Glutamatergic neuron (in vitro differentiated cells): ENCODE measurements at regions not wholly inside any gene's neighbourhood (a gene's known extent, or its start where the extent isn't known, plus 50 kb on each side); places are given as distances from the start of the nearest gene placed in this dataset.

ENCODE experiments used
- DNase-seq: peaks from one replicate; pipeline ENCODE4 v3.0.0; 2022
- H3K27ac Mint-ChIP-seq: one replicate; pipeline ENCODE4 v1.8.0; 2020; ENCODE audit warnings: mild to moderate bottlenecking, mixed read lengths, inconsistent platforms; ENCODE audit not compliant: unreplicated experiment
- H3K27me3 Mint-ChIP-seq: one replicate; pipeline ENCODE4 v1.8.0; 2020; ENCODE audit warnings: mild to moderate bottlenecking, moderate library complexity, mixed read lengths, inconsistent platforms; ENCODE audit not compliant: unreplicated experiment
- H3K36me3 Mint-ChIP-seq: one replicate; pipeline ENCODE4 v1.8.0; 2020; ENCODE audit warnings: mild to moderate bottlenecking, mixed read lengths, inconsistent platforms; ENCODE audit not compliant: unreplicated experiment
- H3K4me1 Mint-ChIP-seq: one replicate; pipeline ENCODE4 v1.8.0; 2020; ENCODE audit warnings: mild to moderate bottlenecking, low read depth, mixed read lengths, inconsistent platforms; ENCODE audit not compliant: unreplicated experiment
- H3K4me3 Mint-ChIP-seq: one replicate; pipeline ENCODE4 v1.8.0; 2020; ENCODE audit warnings: mild to moderate bottlenecking, mixed read lengths, inconsistent platforms; ENCODE audit not compliant: unreplicated experiment
- H3K9me3 Mint-ChIP-seq: one replicate; pipeline ENCODE4 v1.8.0; 2020; ENCODE audit warnings: mild to moderate bottlenecking, moderate library complexity, mixed read lengths, inconsistent platforms; ENCODE audit not compliant: unreplicated experiment
- CTCF ChIP-seq: fragments of 200-600 bp; sonication (generic); IDR thresholded peaks from one replicate; pipeline ENCODE4 v1.5.0; 2021; ENCODE audit not compliant: partially characterized antibody, unreplicated experiment

DNA sequence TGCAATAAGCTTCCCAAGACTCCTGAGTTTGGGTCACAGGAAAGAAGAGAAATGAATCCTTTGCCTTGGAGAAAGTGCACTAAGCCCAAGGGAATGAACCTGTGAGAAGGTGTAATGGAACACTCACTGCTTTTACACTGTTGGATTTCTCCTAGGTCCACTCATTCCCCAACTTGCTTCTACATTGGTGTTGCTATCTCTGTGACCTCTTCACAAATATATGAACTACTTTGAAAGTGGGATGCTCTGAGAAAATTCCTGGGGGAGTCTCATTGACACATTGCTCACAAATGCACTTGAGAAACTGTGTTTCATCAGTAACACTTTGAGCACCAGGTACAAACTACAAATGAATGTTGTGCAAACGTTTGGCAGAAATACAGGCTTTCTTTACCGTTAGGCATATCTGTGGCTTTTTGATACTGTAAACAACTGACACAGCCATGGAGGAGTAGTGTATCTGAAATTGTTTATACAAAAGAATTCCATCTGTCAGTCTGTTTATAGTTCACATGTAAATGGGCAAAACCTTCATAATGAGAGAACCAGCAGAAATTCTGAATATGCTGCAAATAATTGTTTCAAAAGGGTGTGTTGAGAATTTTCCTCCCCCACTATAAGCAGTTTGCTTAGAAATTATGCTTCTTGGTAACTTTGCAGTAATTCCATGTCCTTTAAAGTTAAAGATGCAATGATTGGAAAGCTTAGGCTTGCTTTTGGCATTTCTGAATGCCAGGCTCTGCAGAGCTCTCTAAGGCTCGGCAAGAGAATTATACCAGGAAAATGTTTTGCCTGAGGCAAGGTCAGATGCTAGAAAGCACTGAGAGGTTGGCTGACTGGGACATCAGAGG is 348.5 kb upstream of the DDHD1 start:
- DNase-seq, result no peak
- no peaks in the 10 kb centered on the region for H3K27me3 Mint-ChIP-seq
- H3K4me3 Mint-ChIP-seq, result no peak overlapping the region
- no peak overlapping the region for H3K27ac Mint-ChIP-seq
- H3K9me3 Mint-ChIP-seq, result no peaks in the 10 kb centered on the region
- no peaks in the 10 kb centered on the region for H3K36me3 Mint-ChIP-seq
- TF ChIP-seq CTCF, result no peak
- H3K4me1 Mint-ChIP-seq, result no peaks in the 10 kb centered on the region

DNA sequence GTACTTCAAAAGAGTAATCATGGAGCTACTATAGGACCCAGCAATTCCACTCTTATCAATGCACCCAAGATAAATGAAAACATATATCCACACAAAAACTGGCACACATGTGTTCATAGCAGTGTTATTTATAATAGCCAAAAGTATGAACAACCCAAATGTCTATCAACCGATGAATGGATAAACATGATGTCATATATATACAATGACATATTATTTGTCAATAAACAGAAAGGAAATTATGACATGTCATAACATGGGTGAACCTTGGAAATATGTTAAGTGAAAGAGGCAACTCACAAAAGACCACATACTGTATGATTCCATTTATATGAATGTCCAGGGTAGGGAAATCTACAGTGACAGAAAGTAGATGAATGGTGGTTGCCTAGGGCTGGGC is 347.1 kb upstream of the DDHD1 start:
- Mint-ChIP-seq H3K9me3 (no peaks in the 10 kb centered on the region), H3K36me3 (no peaks in the 10 kb centered on the region), H3K27ac (no peak overlapping the region), H3K27me3 (no peaks in the 10 kb centered on the region), H3K4me1 (no peaks in the 10 kb centered on the region), H3K4me3 (no peak overlapping the region)
- TF ChIP-seq CTCF, result no peak
- no peak for DNase-seq

DNA sequence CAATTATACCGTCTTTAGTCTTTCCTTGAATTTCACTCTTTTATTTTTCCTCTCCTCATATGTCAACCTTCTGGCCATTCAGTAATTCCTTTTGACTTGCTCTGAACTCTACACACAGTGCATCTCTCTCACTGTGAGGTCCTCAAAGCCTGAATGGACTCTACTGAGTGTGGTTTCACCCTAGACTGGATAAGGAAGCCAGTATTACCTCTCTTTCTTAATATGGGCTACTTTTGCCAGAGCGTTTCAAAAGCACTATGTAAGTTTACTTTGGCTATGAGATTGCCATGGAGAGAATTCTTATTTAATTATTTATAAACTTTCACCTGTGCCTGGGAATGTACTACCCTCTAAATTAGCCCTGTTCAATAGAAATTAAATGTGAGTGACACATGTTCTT is 343.5 kb upstream of the DDHD1 start:
- H3K9me3 Mint-ChIP-seq, result no peaks in the 10 kb centered on the region
- H3K36me3 Mint-ChIP-seq, result no peaks in the 10 kb centered on the region
- no peak overlapping the region for H3K27ac Mint-ChIP-seq
- no peak overlapping the region for H3K4me3 Mint-ChIP-seq
- H3K4me1 Mint-ChIP-seq, result no peaks in the 10 kb centered on the region
- no peak for TF ChIP-seq CTCF
- H3K27me3 Mint-ChIP-seq, result no peaks in the 10 kb centered on the region
- DNase-seq, result no peak

GRCh38 chr14:53495846-53496343 is 342.8 kb upstream of the DDHD1 start:
- H3K27me3 Mint-ChIP-seq, result no peaks in the 10 kb centered on the region
- no peak overlapping the region for H3K4me3 Mint-ChIP-seq
- H3K4me1 Mint-ChIP-seq, result no peaks in the 10 kb centered on the region
- TF ChIP-seq CTCF, result no peak
- DNase-seq, result no peak
- no peaks in the 10 kb centered on the region for H3K36me3 Mint-ChIP-seq
- H3K9me3 Mint-ChIP-seq, result no peaks in the 10 kb centered on the region
- H3K27ac Mint-ChIP-seq, result no peak overlapping the region

DNA sequence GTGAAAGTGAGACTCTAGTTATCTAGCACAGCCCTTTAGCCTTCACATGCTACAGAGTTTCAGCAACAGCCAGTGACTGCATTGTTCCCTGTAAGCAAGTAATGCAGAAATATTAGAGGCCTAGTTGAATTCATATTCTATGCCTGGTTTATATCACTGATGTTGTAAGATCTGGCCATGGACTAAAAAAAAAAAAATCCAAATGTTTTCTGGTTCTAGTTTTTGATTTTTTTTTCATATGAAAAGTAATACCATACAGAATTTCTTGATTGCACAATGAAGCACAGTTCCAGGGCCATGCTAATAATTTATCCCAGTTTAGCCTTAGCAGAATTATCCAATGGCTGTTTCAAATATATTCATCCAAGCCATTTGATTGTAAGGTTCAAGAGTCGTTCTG is 341.5 kb upstream of the DDHD1 start:
- TF ChIP-seq CTCF, result no peak
- H3K4me1 Mint-ChIP-seq, result no peaks in the 10 kb centered on the region
- no peak overlapping the region for H3K4me3 Mint-ChIP-seq
- H3K27me3 Mint-ChIP-seq, result no peaks in the 10 kb centered on the region
- no peaks in the 10 kb centered on the region for H3K36me3 Mint-ChIP-seq
- DNase-seq, result no peak
- H3K9me3 Mint-ChIP-seq, result no peaks in the 10 kb centered on the region
- no peak overlapping the region for H3K27ac Mint-ChIP-seq
